LNCAP (cell line): ENCODE measurements at regions not wholly inside any gene's neighbourhood (a gene's known extent, or its start where the extent isn't known, plus 50 kb on each side); places are given as distances from the start of the nearest gene placed in this dataset.

ENCODE experiments used
- CTCF ChIP-seq: fragments of 450-650 bp; IDR thresholded peaks from 2 replicates; pipeline ENCODE4 v1.5.1; 2017; ENCODE audit warnings: mild to moderate bottlenecking

- no peak for TF ChIP-seq CTCF
These were observed 596.5 kb downstream of the MATN1 start for GRCh38 chr1:30126848-30127247.

- no peak for TF ChIP-seq CTCF
These were observed 597.6 kb downstream of the MATN1 start for GRCh38 chr1:30125821-30126170.

- TF ChIP-seq CTCF: no peak
These were observed 598.2 kb downstream of the MATN1 start for GRCh38 chr1:30125021-30125820.

- TF ChIP-seq CTCF: no peak
These were observed 599.5 kb downstream of the MATN1 start for GRCh38 chr1:30123896-30124295.

- TF ChIP-seq CTCF: no peak
These were observed 600.3 kb downstream of the MATN1 start for GRCh38 chr1:30123036-30123435.

GRCh38 chr1:30120245-30121000 lies 603.0 kb downstream of the MATN1 start:
- no peak for TF ChIP-seq CTCF

GRCh38 chr1:30117685-30118084 lies 605.7 kb downstream of the MATN1 start:
- TF ChIP-seq CTCF: no peak
